ENCODE measurements at regions not wholly inside any gene's neighbourhood (a gene's known extent, or its start where the extent isn't known, plus 50 kb on each side); places are given as distances from the start of the nearest gene placed in this dataset.
"Not testable (repeated sequence)": the region's sequence is repeated elsewhere in the genome, so short reads cannot be mapped to it uniquely, and the experiment has no call there.

- ATAC-seq = not testable (repeated sequence)
These were observed 177.7 kb downstream of the SPATA31A1 start for GRCh38 chr9:39533001-39533762.

GRCh38 chr9:39533763-39534548 is 178.5 kb downstream of the SPATA31A1 start:
- 86 to 96% (median 96%) methylated on average over 13 to 20 of the region's 38 CpGs for WGBS, 3 donors
- H3K36me3 ChIP-seq (ENCODE audit: insufficient read depth in 1 of 2, low read depth in 1 of 2); H3K4me3 ChIP-seq; DNase-seq; intact Hi-C loops (cut with DNase I); H3K27ac ChIP-seq; ATAC-seq; H3K27me3 ChIP-seq (ENCODE audit: insufficient read depth in 3 of 3, low read length in 2 of 3); H3K4me1 ChIP-seq; H3K9me3 ChIP-seq: not testable (repeated sequence)

More at GRCh38 chr9:39533001-39533762, 177.7 kb downstream of the SPATA31A1 start:
- H3K27me3 ChIP-seq (ENCODE audit: insufficient read depth in 3 of 3, low read length in 2 of 3); intact Hi-C loops (cut with DNase I); H3K4me3 ChIP-seq; H3K4me1 ChIP-seq; H3K36me3 ChIP-seq (ENCODE audit: insufficient read depth in 1 of 2, low read depth in 1 of 2); H3K27ac ChIP-seq; DNase-seq; H3K9me3 ChIP-seq: not testable (repeated sequence)
- WGBS, 3 donors = 86 to 93% (median 87%) methylated on average over 12 to 35 of the region's 38 CpGs

- DNase-seq; H3K27me3 ChIP-seq (ENCODE audit: insufficient read depth in 3 of 3, low read length in 2 of 3); H3K4me3 ChIP-seq; H3K27ac ChIP-seq; ATAC-seq; H3K4me1 ChIP-seq; H3K36me3 ChIP-seq (ENCODE audit: insufficient read depth in 1 of 2, low read depth in 1 of 2); H3K9me3 ChIP-seq; intact Hi-C loops (cut with DNase I): not testable (repeated sequence)
- WGBS, 3 donors = 83 to 88% (median 86%) methylated on average over 8 to 10 of the region's 11 CpGs
These were observed 179.4 kb downstream of the SPATA31A1 start for GRCh38 chr9:39534897-39535296.

GRCh38 chr9:39542157-39542556 is 186.7 kb downstream of the SPATA31A1 start:
- 85 to 87% (median 85%) methylated on average over 1 of the region's 1 CpG for WGBS, 3 donors
- intact Hi-C loops (cut with DNase I); H3K27ac ChIP-seq; ATAC-seq; H3K4me3 ChIP-seq; H3K9me3 ChIP-seq; H3K4me1 ChIP-seq; DNase-seq; H3K27me3 ChIP-seq (ENCODE audit: insufficient read depth in 3 of 3, low read length in 2 of 3); H3K36me3 ChIP-seq (ENCODE audit: insufficient read depth in 1 of 2, low read depth in 1 of 2): not testable (repeated sequence)

GRCh38 chr9:39545079-39545478 is 189.6 kb downstream of the SPATA31A1 start:
- H3K36me3 ChIP-seq (ENCODE audit: insufficient read depth in 1 of 2, low read depth in 1 of 2); ATAC-seq; intact Hi-C loops (cut with DNase I); H3K4me1 ChIP-seq; H3K27me3 ChIP-seq (ENCODE audit: insufficient read depth in 3 of 3, low read length in 2 of 3); H3K9me3 ChIP-seq; H3K27ac ChIP-seq; DNase-seq; H3K4me3 ChIP-seq: not testable (repeated sequence)

GRCh38 chr9:39550573-39550972 is 195.1 kb downstream of the SPATA31A1 start:
- ATAC-seq; H3K4me1 ChIP-seq; H3K9me3 ChIP-seq; intact Hi-C loops (cut with DNase I); H3K36me3 ChIP-seq (ENCODE audit: insufficient read depth in 1 of 2, low read depth in 1 of 2); H3K27me3 ChIP-seq (ENCODE audit: insufficient read depth in 3 of 3, low read length in 2 of 3); DNase-seq; H3K4me3 ChIP-seq; H3K27ac ChIP-seq: not testable (repeated sequence)
- 67 to 90% (median 77%) methylated on average over 1 of the region's 2 CpGs for WGBS, 3 donors

GRCh38 chr9:39551544-39551943 is 196.1 kb downstream of the SPATA31A1 start:
- H3K9me3 ChIP-seq; H3K27me3 ChIP-seq (ENCODE audit: insufficient read depth in 3 of 3, low read length in 2 of 3); DNase-seq; intact Hi-C loops (cut with DNase I); H3K36me3 ChIP-seq (ENCODE audit: insufficient read depth in 1 of 2, low read depth in 1 of 2); H3K4me3 ChIP-seq; H3K4me1 ChIP-seq; ATAC-seq; H3K27ac ChIP-seq: not testable (repeated sequence)
- 59 to 85% (median 79%) methylated on average over 1 of the region's 1 CpG for WGBS, 3 donors

GRCh38 chr9:39552242-39552881 is 196.9 kb downstream of the SPATA31A1 start:
- H3K36me3 ChIP-seq (ENCODE audit: insufficient read depth in 1 of 2, low read depth in 1 of 2); H3K27ac ChIP-seq; intact Hi-C loops (cut with DNase I); H3K4me3 ChIP-seq; DNase-seq; H3K27me3 ChIP-seq (ENCODE audit: insufficient read depth in 3 of 3, low read length in 2 of 3); ATAC-seq; H3K4me1 ChIP-seq; H3K9me3 ChIP-seq: not testable (repeated sequence)
- 40 to 59% (median 41%) methylated on average over 2 to 3 of the region's 3 CpGs for WGBS, 3 donors

- not testable (repeated sequence) for DNase-seq
- WGBS, 3 donors = 24 to 53% (median 29%) methylated on average over 1 of the region's 1 CpG
These were observed 198.9 kb downstream of the SPATA31A1 start for GRCh38 chr9:39554352-39554751.

GRCh38 chr9:39559384-39559783 is 203.9 kb downstream of the SPATA31A1 start:
- 81 to 88% (median 86%) methylated on average over 8 of the region's 8 CpGs for WGBS, 3 donors
- intact Hi-C loops (cut with DNase I) = not testable (repeated sequence)

More at GRCh38 chr9:39554352-39554751, 198.9 kb downstream of the SPATA31A1 start:
- H3K27me3 ChIP-seq (ENCODE audit: insufficient read depth in 3 of 3, low read length in 2 of 3); intact Hi-C loops (cut with DNase I); H3K36me3 ChIP-seq (ENCODE audit: insufficient read depth in 1 of 2, low read depth in 1 of 2); H3K4me1 ChIP-seq; H3K9me3 ChIP-seq; H3K27ac ChIP-seq; H3K4me3 ChIP-seq; ATAC-seq: not testable (repeated sequence)

GRCh38 chr9:39566782-39567181 is 211.3 kb downstream of the SPATA31A1 start:
- H3K27me3 ChIP-seq (ENCODE audit: insufficient read depth in 3 of 3, low read length in 2 of 3); intact Hi-C loops (cut with DNase I): not testable (repeated sequence)

More at GRCh38 chr9:39559384-39559783, 203.9 kb downstream of the SPATA31A1 start:
- H3K4me3 ChIP-seq; ATAC-seq; H3K27ac ChIP-seq; H3K36me3 ChIP-seq (ENCODE audit: insufficient read depth in 1 of 2, low read depth in 1 of 2); H3K27me3 ChIP-seq (ENCODE audit: insufficient read depth in 3 of 3, low read length in 2 of 3); H3K4me1 ChIP-seq; H3K9me3 ChIP-seq: not testable (repeated sequence)
- peak in 1 of 2 donors; percentile 14 for DNase-seq

More at GRCh38 chr9:39566782-39567181, 211.3 kb downstream of the SPATA31A1 start:
- DNase-seq; H3K4me1 ChIP-seq; H3K36me3 ChIP-seq (ENCODE audit: insufficient read depth in 1 of 2, low read depth in 1 of 2); H3K27ac ChIP-seq; ATAC-seq; H3K4me3 ChIP-seq; H3K9me3 ChIP-seq: not testable (repeated sequence)
- 12 to 23% (median 20%) methylated on average over 6 of the region's 6 CpGs for WGBS, 3 donors
